HG03196 (cell line): ENCODE measurements at regions not wholly inside any gene's neighbourhood (a gene's known extent, or its start where the extent isn't known, plus 50 kb on each side); places are given as distances from the start of the nearest gene placed in this dataset.
"Not testable (repeated sequence)": the region's sequence is repeated elsewhere in the genome, so short reads cannot be mapped to it uniquely, and the experiment has no call there.

Experiments used
- ATAC-seq: cut with Tn5 transposase; IDR thresholded peaks from one replicate; pipeline ENCODE4 v1.9.1; 2021; ENCODE audit not compliant: unreplicated experiment

DNA sequence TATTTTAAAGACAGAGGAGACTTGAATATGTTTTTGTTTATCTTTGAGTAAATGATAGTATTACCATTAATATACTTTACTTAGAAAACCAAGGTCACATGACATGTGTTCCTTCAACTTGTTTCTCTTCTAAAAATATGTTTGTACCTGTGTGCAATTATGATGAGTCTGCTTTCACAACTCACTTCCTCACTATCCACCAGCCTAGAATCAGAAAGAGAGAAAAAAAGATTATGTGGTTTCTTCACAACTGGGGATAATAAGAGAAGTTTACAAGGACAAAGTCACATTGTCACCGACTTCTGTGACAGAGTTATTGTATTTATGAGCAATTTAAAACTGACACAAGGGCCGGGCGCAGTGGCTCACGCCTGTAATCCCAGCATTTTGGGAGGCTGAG lies 1112.1 kb downstream of the RPA4 start:
- no peak for ATAC-seq

- ATAC-seq: no peak
Observed at GRCh38 chrX:98028691-98029090, 1145.0 kb downstream of the RPA4 start.

DNA sequence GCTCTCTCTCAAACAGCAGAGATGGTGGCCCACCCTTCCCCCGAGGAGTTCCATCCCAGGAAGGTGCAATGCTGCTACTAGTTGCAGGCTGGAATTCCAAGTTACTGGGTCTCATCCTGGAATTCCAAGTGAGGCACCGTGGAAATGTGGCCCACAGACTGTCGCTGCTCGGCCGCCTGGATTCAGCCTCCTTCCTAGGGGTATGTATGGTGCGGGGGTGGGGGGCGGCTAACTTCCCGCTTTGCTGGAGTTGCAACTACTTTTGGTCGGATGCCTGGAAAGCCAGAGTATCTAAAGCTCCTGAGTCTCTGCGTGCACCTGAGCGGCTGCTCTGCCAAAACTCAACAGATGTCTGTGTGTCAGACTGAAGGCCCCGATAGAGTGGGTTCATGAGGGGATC lies 1146.2 kb downstream of the RPA4 start:
- no peak for ATAC-seq

GRCh38 chrX:98057176-98057575 lies 1173.5 kb downstream of the RPA4 start:
- ATAC-seq: no peak

GRCh38 chrX:98065151-98065550 lies 1181.4 kb downstream of the RPA4 start:
- ATAC-seq: no peak

GRCh38 chrX:98067611-98068010 lies 1183.9 kb downstream of the RPA4 start:
- ATAC-seq: no peak

DNA sequence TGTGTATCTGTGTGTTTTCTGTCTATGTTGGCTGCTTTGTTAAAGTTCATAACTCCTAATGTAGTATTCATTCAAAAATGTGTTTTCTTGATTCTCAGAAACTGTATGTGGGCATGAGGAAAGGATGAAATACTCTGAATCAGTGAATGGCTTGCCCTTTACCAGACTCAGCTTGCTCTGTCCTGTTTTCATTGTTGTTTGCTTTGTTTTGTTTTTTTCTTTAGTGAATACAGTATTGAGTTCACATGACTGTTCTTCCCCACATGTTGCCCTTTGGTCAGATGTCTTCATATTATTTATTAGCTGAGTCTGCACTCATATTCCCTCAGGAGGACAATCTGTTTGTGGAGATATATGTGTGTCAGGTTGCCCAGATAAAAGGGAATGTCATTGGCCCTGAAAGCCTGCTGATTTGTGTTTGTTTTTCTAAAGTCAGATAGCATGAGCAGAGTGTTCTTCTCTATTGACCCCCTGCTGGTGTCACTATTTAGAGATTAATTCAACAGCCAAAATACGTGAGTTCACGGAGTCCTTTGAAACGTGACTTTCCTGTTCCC lies 1184.4 kb downstream of the RPA4 start:
- no peak for ATAC-seq

DNA sequence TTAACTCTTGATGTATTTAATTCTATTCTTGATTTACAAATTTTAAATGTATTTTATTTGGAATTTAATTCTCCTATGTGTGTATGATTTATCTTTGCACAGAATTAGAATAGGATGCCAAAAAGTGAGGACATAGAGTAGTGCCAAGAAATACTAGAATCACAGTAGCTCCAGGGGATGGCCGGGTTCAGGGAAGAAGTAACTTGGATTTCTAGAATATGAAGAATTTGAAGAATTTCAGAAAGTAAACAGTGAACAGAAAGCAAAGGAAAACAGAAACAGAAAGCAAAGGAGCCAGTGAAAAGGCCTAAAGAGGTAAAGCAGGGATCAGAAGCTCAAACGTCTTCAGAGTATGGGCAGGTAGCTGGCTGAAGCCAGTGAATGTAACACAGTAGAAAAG lies 1187.6 kb downstream of the RPA4 start:
- no peak for ATAC-seq

GRCh38 chrX:98077440-98077839 lies 1193.7 kb downstream of the RPA4 start:
- no peak for ATAC-seq

GRCh38 chrX:98111684-98112083 lies 1228.0 kb downstream of the RPA4 start:
- no peak for ATAC-seq

GRCh38 chrX:98114021-98114420 lies 1230.3 kb downstream of the RPA4 start:
- ATAC-seq: no peak

GRCh38 chrX:98141466-98141865 lies 1257.8 kb downstream of the RPA4 start:
- no peak for ATAC-seq

DNA sequence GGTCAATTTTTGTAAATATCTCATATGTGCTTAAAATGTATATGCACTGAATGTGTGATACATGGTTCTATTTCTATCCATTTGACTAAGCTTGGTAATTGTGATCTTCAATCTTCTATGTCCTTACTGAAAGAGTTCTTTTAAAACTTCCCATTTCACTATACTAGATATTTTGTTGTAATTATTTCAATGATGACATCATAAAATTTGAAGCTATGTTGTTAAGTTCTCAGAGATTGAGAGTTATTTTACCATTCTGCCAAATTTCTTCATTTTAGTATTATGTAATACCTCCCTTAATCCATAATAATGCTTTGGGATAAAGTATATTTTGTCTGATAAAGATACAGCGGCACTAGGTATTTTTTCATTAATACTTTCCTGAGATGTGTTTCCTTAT lies 1307.3 kb downstream of the RPA4 start:
- ATAC-seq: no peak

DNA sequence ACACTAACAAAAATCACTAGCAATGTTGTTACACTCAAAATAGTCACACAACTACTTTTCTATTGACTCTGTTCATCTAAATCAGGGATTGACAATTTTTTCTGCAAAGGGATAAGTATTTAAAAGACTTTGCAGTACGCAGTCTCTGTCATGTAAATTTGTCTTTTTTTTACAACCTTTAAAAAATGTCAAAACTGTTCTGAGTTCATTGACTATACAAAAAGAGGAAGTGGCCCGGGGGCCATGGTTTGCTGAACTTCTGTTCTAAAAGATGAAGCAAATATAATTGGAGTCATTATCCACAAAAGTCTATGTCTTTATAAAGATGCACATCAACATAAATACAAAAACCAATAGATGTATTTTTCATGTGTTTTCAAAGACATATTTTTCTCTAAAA lies 1310.3 kb downstream of the RPA4 start:
- ATAC-seq: no peak

DNA sequence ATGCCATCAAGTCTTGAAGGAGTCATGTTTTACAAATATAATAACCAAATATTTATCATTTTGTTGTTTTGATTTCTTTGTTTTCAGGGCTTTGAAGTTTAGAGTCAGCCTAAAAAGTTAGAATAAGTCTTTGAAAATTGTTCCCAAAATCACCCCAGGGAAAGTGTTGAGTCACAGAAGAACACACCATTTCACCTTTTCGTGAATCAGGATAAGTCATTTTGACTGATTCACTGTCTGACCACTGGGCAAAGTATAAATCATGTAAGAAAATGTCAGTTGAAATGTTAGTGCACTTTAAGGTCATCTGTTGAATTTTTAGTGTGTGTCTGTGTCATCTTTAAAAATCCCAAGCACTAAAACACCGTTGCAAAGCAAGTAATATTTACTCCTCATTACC lies 1320.1 kb downstream of the RPA4 start:
- ATAC-seq: no peak

- no peak for ATAC-seq
Observed at GRCh38 chrX:98207947-98208346, 1324.2 kb downstream of the RPA4 start.

DNA sequence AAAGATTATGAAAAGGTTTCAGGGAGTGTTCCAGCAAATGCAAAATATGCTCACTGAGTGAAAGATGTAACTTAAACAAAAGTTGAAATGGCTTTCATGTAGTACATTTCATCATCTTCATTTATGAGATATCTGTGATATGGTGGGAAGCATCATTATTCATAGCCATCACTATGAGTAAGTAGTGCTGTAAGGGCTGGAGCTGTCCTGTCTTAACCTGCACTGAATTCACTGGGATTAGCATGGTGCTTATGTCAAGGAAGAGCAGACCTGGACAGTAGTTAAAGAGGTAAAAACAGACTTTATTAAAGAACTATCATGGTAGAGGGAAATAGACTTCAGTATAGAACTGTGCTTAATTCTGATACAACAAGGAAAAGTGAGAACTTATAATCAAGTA lies 1347.3 kb downstream of the RPA4 start:
- ATAC-seq: no peak

DNA sequence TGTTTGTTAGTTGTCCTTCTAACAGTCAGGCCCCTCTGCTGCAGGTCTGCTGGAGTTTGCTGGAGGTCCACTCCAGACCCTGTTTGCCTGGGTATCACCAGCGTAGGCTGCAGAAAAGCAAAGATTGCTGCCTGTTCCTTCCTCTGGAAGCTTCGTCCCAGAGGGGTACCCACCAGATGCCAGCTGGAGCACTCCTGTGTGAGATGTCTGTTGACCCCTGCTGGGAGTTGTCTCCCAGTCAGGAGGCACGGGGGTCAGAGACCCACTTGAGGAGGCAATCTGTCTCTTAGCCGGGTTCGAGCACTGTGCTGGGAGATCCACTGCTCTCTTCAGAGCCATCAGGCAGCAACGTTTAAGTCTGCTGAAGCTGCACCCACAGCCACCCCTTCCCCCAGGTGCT lies 1356.4 kb downstream of the RPA4 start:
- ATAC-seq: not testable (repeated sequence)

DNA sequence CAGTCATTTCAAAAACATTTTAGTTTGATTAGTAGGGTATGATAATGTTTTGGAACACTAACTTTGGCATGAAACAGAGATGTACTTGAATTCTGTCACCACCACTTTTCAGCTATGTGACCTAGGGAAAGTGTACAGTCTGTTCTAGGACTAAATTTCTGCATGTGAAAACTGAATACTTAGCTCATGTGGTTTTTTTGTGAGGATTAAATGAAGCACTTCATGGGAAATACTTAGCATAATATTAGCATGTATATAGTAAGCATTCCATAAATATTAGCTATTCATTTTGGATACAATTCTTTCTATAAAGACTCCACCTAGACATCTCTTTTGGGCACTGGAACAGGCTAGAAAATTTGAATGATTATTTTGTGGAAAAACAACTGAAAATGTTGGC lies 1379.4 kb downstream of the RPA4 start:
- no peak for ATAC-seq

DNA sequence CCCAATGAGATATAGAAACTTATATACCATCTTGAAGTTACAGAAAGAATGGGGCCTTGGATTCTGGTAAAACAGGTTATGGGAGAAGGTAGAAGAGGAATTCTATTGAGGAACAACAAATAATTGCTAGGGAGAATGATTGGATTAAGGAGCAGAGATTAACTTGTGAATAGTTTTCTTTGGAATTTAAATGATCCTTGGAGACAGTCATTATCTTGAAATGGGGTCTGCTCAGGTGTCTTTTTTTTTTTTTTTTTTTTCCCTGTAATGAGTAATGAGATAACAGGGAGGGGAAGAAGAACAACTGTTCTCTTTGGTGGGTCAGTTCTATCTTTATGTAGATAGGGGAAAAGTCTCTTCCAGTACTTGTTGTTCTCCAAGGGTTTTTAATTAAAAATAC lies 1406.0 kb downstream of the RPA4 start:
- ATAC-seq: no peak

- ATAC-seq: no peak
Observed at GRCh38 chrX:98294310-98294709, 1410.6 kb downstream of the RPA4 start.

GRCh38 chrX:98296129-98296528 lies 1412.4 kb downstream of the RPA4 start:
- ATAC-seq: no peak

DNA sequence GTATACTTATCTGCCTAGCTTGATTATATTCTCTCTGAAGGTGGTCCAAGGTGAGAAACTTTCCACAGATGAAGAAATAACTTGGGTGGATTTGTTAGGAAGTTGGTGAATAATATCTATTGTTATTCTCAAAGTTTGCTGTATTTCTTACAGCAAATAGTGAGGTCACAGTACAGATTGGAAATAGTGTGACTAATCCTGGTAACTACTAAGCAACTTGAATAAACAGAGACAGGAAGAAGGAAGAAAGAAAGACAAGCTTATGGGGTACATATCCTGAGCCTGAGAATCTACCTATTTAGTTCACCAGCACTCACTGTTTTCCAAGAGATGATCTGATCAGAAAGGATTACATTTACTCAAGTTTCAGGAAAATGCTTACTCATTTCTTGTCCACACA lies 1416.1 kb downstream of the RPA4 start:
- no peak for ATAC-seq

DNA sequence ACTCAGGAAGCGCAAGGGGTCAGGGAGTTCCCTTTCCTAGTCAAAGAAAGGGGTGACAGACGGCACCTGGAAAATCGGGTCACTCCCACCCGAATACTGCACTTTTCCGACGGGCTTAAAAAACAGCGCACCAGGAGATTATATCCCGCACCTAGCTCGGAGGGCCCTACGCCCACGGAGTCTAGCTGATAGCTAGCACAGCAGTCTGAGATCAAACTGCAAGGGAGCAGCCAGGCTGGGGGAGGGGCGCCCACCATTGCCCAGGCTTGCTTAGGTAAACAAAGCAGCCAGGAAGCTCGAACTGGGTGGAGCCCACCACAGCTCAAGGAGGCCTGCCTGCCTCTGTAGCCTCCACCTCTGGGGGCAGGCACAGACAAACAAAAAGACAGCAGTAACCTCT lies 1416.8 kb downstream of the RPA4 start:
- not testable (repeated sequence) for ATAC-seq
